HG03103 (cell line): ENCODE measurements at regions not wholly inside any gene's neighbourhood (a gene's known extent, or its start where the extent isn't known, plus 50 kb on each side); places are given as distances from the start of the nearest gene placed in this dataset.
"Not testable (repeated sequence)": the region's sequence is repeated elsewhere in the genome, so short reads cannot be mapped to it uniquely, and the experiment has no call there.

ENCODE experiments used
- ATAC-seq: cut with Tn5 transposase; IDR thresholded peaks from one replicate; pipeline ENCODE4 v1.9.1; 2021; ENCODE audit warnings: low read depth; ENCODE audit not compliant: unreplicated experiment

DNA sequence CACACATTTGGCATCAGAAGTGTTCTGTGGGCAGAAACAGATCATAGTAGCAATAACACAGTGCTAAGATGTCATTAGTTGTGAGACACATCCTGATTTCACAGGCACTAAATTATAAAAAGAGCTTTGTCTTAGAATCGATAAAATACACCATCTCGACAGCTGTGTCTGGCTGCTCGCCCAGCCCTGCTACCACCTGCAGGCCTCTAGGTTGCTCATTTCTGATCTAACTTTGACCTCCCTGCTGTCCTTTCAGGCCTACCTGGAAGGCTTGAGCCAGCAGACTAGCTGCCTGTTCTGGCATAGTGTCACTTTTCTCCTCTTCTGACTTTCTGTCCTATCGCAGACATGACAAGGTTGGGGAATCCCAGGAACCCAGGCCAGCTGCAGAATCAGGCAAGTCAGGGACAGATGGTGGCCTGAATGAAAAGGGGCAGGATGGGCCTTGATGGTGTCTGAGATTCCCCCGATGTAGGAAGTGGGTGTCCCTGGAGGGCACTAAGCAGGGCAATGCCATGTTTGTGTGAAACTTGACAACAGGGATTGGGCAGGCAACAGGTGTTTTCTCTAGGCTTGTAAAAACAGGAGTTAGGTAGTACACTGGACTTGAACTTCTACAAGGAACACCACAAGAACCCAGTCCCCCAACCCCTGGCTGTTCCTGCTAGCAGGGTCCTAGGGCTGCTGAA is 66.6 kb upstream of the RHOU start:
- no peak for ATAC-seq

DNA sequence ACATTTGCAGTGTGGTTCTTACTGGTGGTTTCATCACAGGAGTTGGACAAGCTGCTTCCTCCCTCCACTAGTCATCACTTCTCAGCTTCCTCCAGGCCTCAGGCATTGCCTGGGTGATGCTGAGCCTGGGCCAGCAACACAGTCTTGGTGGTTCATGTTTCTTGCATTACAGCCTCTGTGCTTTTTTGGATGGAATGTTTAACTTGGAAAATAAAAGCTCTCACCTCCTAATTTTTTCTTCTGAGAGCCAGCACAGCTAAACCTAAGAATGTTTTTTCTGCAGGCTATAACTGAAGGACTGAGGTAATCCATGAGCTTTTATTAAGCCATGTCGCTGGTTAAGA is 66.1 kb upstream of the RHOU start:
- ATAC-seq: no peak

DNA sequence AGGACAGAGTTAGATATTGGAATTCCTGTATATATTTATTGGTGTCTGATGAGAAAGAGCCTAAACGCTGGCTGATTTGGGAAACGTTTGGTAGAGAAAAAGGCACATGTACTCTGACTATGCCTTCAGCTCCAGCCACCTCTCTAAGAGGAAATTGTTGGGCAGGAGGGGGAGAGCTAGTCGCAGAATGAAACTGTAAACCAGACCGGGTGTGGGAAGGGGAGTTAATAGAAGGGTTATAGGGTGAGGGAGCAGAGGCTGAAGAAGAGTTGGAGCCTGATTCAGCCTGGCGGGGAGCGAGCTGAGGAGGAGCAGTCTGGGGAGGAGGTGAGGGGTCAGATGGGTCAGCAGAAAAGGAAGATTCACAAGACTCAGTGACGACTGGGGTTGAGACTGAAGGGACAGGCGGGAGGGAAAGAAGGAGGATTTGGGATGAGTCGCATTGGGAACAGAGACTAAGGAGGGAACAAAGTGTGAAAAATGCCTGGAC is 54.2 kb upstream of the RHOU start:
- ATAC-seq: not testable (repeated sequence)

DNA sequence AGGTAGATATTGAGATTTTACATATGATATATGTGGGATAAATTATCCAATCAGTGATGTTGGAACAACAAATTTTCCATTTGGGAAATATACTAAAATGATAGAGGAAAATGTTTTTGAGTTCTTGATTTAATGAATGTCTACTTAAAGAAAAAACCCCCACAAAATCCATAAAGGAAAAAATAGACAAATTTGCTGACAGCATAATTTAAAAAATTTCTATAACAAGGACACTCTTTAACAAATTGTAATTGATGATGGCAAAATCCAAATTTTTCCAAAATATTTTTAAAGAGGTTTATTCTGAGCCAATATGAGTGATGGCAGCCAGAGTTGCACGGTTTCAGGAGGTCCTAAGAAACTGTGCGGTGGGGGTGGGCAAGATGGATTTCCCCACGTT is 51.9 kb upstream of the RHOU start:
- no peak for ATAC-seq

DNA sequence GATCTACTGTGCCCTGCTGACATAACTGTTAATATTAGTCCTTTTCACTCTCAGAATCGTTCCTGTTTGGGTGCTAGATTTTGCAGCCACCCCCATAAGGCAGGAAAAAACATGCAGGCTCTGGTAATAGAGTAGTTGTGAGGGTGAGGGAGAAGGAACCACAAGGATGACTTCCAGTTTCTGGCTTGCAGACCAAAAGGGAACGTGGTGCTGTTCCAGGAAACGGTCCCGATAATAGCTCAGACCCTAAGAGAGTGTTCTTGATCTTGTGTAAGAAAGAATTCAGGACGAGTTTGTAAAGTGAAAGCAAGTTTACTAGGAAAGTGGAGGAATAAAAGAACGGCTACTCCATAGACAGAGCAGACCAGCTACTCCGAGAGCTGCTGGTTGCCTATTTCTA is 50.7 kb upstream of the RHOU start:
- ATAC-seq: no peak

DNA sequence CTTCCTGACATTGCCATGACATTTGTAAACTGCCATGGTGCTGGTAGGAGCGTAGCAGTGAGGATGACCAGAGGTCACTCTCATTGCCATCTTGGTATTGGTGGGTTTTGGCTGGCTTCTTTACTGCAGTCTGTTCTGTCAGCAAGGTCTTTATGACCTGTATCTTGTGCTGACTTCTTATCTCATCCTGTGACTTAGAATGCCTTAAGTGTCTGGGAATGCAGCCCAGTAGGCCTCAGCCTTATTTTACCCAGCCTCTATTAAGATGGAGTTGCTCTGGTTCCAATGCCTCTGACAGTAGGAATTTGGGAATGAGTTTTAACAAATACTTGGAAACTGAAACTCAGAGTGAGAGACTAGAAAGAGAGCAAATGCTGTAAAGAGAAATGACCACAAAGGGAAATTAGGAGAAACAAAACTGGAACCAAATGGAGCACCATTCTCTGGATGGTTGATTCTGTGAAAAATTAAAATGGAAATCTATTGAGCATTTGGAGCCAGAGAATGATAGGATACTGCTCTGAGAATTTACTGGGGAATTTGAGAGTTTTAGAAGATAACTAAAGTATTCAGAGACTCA is 50.1 kb upstream of the RHOU start:
- no peak for ATAC-seq
